HepG2 (cell line): ENCODE measurements at regions not wholly inside any gene's neighbourhood (a gene's known extent, or its start where the extent isn't known, plus 50 kb on each side); places are given as distances from the start of the nearest gene placed in this dataset.

Source experiments
- ATAC-seq: fragments of 200-7000 bp; cut with Tn5 transposase; 3 replicates; pipeline ENCODE4 v1.9.1; 2020; ENCODE audit warnings: mild to moderate bottlenecking, moderate library complexity
- BruUV-seq: library from RNA; stranded (reverse); fragments of 400-500 nt; replicated peaks from 2 replicates; lab custom pipeline; 2021; lab: Mats Ljungman, UMichigan
- CTCF ChIA-PET: fragments of 300-600 bp; formaldehyde crosslinking; extraction: SDS; loops from one replicate; lab custom pipeline; 2021; ENCODE audit warnings: low total read pairs, inconsistent platforms, low intra/inter-chr PET ratio; lab: Yijun Ruan, JAX
- POLR2A ChIA-PET: fragments of 350-600 bp; sonication (Branson Sonifier 250); formaldehyde crosslinking; loops from one replicate; lab custom pipeline; 2020; ENCODE audit warnings: antibody characterized with exemption, inconsistent platforms; lab: Yijun Ruan, JAX
- DNase-seq: peaks from one replicate; pipeline ENCODE4 v3.0.0-alpha.2; 2015; ENCODE audit warnings: low spot score
- FAIRE-seq: peaks from 3 replicates; lab custom pipeline; 2011; peaks lifted over from hg19 to GRCh38; lab: Jason Lieb, UNC
- H2AFZ ChIP-seq: one replicate; pipeline ENCODE4 v1.6.1; 2011; ENCODE audit warnings: low read length, inconsistent platforms
- H3K27ac ChIP-seq: fragments of 300-600 bp; 3 replicates; pipeline ENCODE4 v1.8.0; 2011; ENCODE audit warnings: mixed run types, mild to moderate bottlenecking, mixed read lengths, low read length, inconsistent platforms; ENCODE audit not compliant: insufficient read depth; ENCODE audit errors: extremely low read length
- H3K27me3 ChIP-seq, 2 experiments: fragments of 200-600 bp in 1 of 2; 2 replicates in 1 of 2; 3 replicates in 1 of 2; pipeline versions ENCODE4 v1.6.0 to v1.8.0; 2011; ENCODE audit warnings: low read length in 2 of 2, mild to moderate bottlenecking in 2 of 2, moderate library complexity in 2 of 2, inconsistent platforms in 1 of 2; ENCODE audit not compliant: insufficient read depth in 2 of 2, control insufficient read depth in 1 of 2
- H3K36me3 ChIP-seq, 2 experiments: fragments of 200-600 bp in 1 of 2; replicated peaks in 1 of 2; 2 replicates in 1 of 2; 3 replicates in 1 of 2; pipeline versions ENCODE4 v1.5.1 to v1.8.0; 2011; ENCODE audit warnings: low read length in 2 of 2, inconsistent platforms in 1 of 2; ENCODE audit not compliant: insufficient read depth in 2 of 2, control insufficient read depth in 1 of 2
- H3K4me1 ChIP-seq: 2 replicates; pipeline ENCODE4 v1.5.1; 2012; ENCODE audit warnings: low read length, inconsistent platforms; ENCODE audit not compliant: insufficient read depth
- H3K4me2 ChIP-seq: 2 replicates; pipeline ENCODE4 v1.6.0; 2011; ENCODE audit warnings: low read depth, low read length, inconsistent platforms
- H3K4me3 ChIP-seq, 3 experiments: fragments of 200-600 bp in 1 of 3; sonication (generic), shearing (Covaris generic) in 1 of 3; replicated peaks in 1 of 3; 2 replicates each; pipeline ENCODE4 v1.5.1; 2011 to 2016; ENCODE audit warnings: low read length in 3 of 3, inconsistent platforms in 2 of 3, low read depth in 2 of 3, mild to moderate bottlenecking in 2 of 3, control low read depth in 1 of 3, mixed read lengths in 1 of 3; ENCODE audit not compliant: insufficient read depth in 1 of 3
- H3K79me2 ChIP-seq: one replicate; pipeline ENCODE4 v1.6.1; 2011; ENCODE audit warnings: low read length, inconsistent platforms; ENCODE audit not compliant: insufficient read depth
- H3K9ac ChIP-seq: 2 replicates; pipeline ENCODE4 v1.6.0; 2011; ENCODE audit warnings: mild to moderate bottlenecking, low read depth, low read length, inconsistent platforms; ENCODE audit not compliant: insufficient read depth
- H3K9me3 ChIP-seq: 2 replicates; pipeline ENCODE4 v1.5.1; 2012; ENCODE audit warnings: mild to moderate bottlenecking, low read length
- H4K20me1 ChIP-seq: 2 replicates; pipeline ENCODE4 v1.6.0; 2011; ENCODE audit warnings: inconsistent platforms, mild to moderate bottlenecking, low read length, moderate library complexity; ENCODE audit not compliant: insufficient read depth
- CEBPG ChIP-seq: IDR thresholded peaks from 2 replicates; pipeline ENCODE4 v1.6.1; 2016
- FOXK2 ChIP-seq: fragments of 450-650 bp; IDR thresholded peaks from 2 replicates; pipeline ENCODE4 v1.6.1; 2016
- HOXA3 ChIP-seq: sonication (generic); formaldehyde crosslinking; IDR thresholded peaks from 2 replicates; pipeline ENCODE4 v1.5.0; 2020; ENCODE audit warnings: missing genetic modification reagents
- MAFG ChIP-seq: sonication (generic); formaldehyde crosslinking; IDR thresholded peaks from 2 replicates; pipeline ENCODE4 v1.5.1; 2020; ENCODE audit warnings: mild to moderate bottlenecking, missing genetic modification reagents
- MTF1 ChIP-seq: sonication (generic); formaldehyde crosslinking; IDR thresholded peaks from 2 replicates; pipeline ENCODE4 v1.5.0; 2020; ENCODE audit warnings: missing genetic modification reagents
- NR2F2 ChIP-seq: IDR thresholded peaks from 2 replicates; pipeline ENCODE4 v1.6.1; 2012; ENCODE audit warnings: low read depth, inconsistent platforms, borderline replicate concordance
- PREB ChIP-seq: sonication (generic); formaldehyde crosslinking; IDR thresholded peaks from 2 replicates; pipeline ENCODE4 v1.4.0; 2020; ENCODE audit warnings: missing genetic modification reagents
- RBM39 ChIP-seq: fragments of 200-400 bp; formaldehyde crosslinking; IDR thresholded peaks from one replicate; pipeline ENCODE4 v1.6.1; 2018; ENCODE audit warnings: antibody characterized with exemption, mild to moderate bottlenecking, low read depth, low read length; ENCODE audit not compliant: poor library complexity, severe bottlenecking
- SKI ChIP-seq: fragments of 450-650 bp; IDR thresholded peaks from one replicate; pipeline ENCODE4 v1.6.1; 2018; ENCODE audit warnings: mild to moderate bottlenecking; ENCODE audit not compliant: partially characterized antibody
- SNAPC2 ChIP-seq: sonication (generic); formaldehyde crosslinking; IDR thresholded peaks from 2 replicates; pipeline ENCODE4 v1.8.1; 2022; ENCODE audit warnings: mild to moderate bottlenecking, missing genetic modification reagents
- TBX3 ChIP-seq: fragments of 450-650 bp; IDR thresholded peaks from 2 replicates; pipeline ENCODE4 v1.6.1; 2017; ENCODE audit warnings: antibody characterized with exemption, mild to moderate bottlenecking, inconsistent platforms, borderline replicate concordance
- THAP8 ChIP-seq: sonication (generic); formaldehyde crosslinking; IDR thresholded peaks from 2 replicates; pipeline ENCODE4 v1.5.1; 2020; ENCODE audit warnings: missing genetic modification reagents, mild to moderate bottlenecking, borderline replicate concordance
- ZHX2 ChIP-seq, 2 experiments: sonication (generic) in 1 of 2; formaldehyde crosslinking in 1 of 2; IDR thresholded peaks; 2 replicates each; pipeline versions ENCODE4 v1.6.1 to v1.9.0; 2014 to 2022; ENCODE audit warnings: antibody characterized with exemption in 1 of 2, borderline replicate concordance in 1 of 2, inconsistent platforms in 1 of 2, low read depth in 1 of 2, missing genetic modification reagents in 1 of 2
- ZMAT3 ChIP-seq: sonication (generic); formaldehyde crosslinking; conservative IDR thresholded peaks from 2 replicates; pipeline ENCODE4 v1.7.0; 2021; ENCODE audit warnings: missing genetic modification reagents
- ZNF10 ChIP-seq: sonication (generic); formaldehyde crosslinking; IDR thresholded peaks from 2 replicates; pipeline ENCODE4 v1.4.0; 2020; ENCODE audit warnings: mild to moderate bottlenecking, low read depth, missing genetic modification reagents, borderline replicate concordance
- ZNF3 ChIP-seq: IDR thresholded peaks from 2 replicates; pipeline ENCODE4 v1.7.0; 2017; ENCODE audit warnings: inconsistent platforms
- ZNF674 ChIP-seq: sonication (generic); formaldehyde crosslinking; IDR thresholded peaks from 2 replicates; pipeline ENCODE4 v1.5.0; 2020; ENCODE audit warnings: low read depth, mild to moderate bottlenecking, missing genetic modification reagents
- ZNF75D ChIP-seq: sonication (generic); formaldehyde crosslinking; IDR thresholded peaks from 2 replicates; pipeline ENCODE4 v1.8.1; 2023; ENCODE audit warnings: missing genetic modification reagents, mild to moderate bottlenecking, borderline replicate concordance
- WGBS: methylation state at CpG from one replicate; pipeline ENCODE4 v1.1.6; 2017; ENCODE audit warnings: low lambda C conversion rate; 5-methylcytosine and 5-hydroxymethylcytosine counted together
- in situ Hi-C: cut with HindIII; loops from 2 replicates; pipeline ENCODE4 v1.10.0; 2017; ENCODE audit warnings: low pct_unique_long_range_greater_than_20kb; ENCODE audit not compliant: extremely low pct_ligation_motif_present
- intact Hi-C: fragments of 100-400 bp; cut with micrococcal nuclease; formaldehyde crosslinking; loops from one replicate; pipeline ENCODE4 v1.10.0; 2022; ENCODE audit not compliant: unreplicated experiment

- TF ChIP-seq CEBPG (CRISPR knock-in tag), result no peak
These were observed 330.4 kb upstream of the ESRRG start (continued) for GRCh38 chr1:217053676-217054075.

- Histone ChIP-seq H3K27ac (no peak overlapping the region), H3K9ac (no peak overlapping the region), H3K4me3 (no peak overlapping the region), H3K27me3 (no peaks in the 10 kb centered on the region), H4K20me1 (no peaks in the 10 kb centered on the region), H3K79me2 (no peaks in the 10 kb centered on the region), H3K9me3 (no peaks in the 10 kb centered on the region), H3K4me2 (no peak overlapping the region), H2AFZ (no peak overlapping the region), H3K36me3 (no peaks in the 10 kb centered on the region), H3K4me1 (no peaks in the 10 kb centered on the region)
- DNase-seq (no peak), FAIRE-seq (no peak), ATAC-seq (no peak)
- POLR2A ChIA-PET, result no interaction called here
- in situ Hi-C loops, result no loop called here
- no TSS peak for BruUV-seq
- intact Hi-C loops, result no loop called here
- CTCF ChIA-PET, result no interaction called here
- 0% methylated on average over 1 of the region's 2 CpGs for WGBS
- TF ChIP-seq FOXK2, result no peak
- TF ChIP-seq ZHX2 (IDR thresholded peaks at IDR 0.05; ENCODE audit: low read depth), result no peak
- no peak for TF ChIP-seq ZHX2 (CRISPR knock-in tag; IDR thresholded peaks at IDR 0.05; ENCODE audit: borderline replicate concordance)
- no peak for TF ChIP-seq ZNF75D (CRISPR knock-in tag)
- no peak for TF ChIP-seq MAFG
- no peak for TF ChIP-seq TBX3
- no peak for TF ChIP-seq THAP8 (CRISPR knock-in tag)
- TF ChIP-seq PREB (CRISPR knock-in tag), result no peak
- TF ChIP-seq SNAPC2 (CRISPR knock-in tag), result no peak
- no peak for TF ChIP-seq MTF1 (CRISPR knock-in tag)
- no peak for TF ChIP-seq ZNF10
- no peak for TF ChIP-seq NR2F2
- TF ChIP-seq ZNF674, result no peak
- no peak for TF ChIP-seq HOXA3 (CRISPR knock-in tag)
- no peak for TF ChIP-seq RBM39
- no peak for TF ChIP-seq SKI
- TF ChIP-seq ZNF3 (CRISPR knock-in tag), result no peak
- TF ChIP-seq ZMAT3 (CRISPR knock-in tag), result no peak
These were observed 329.4 kb upstream of the ESRRG start for GRCh38 chr1:217052626-217053025.
